ENCODE measurements at regions not wholly inside any gene's neighbourhood (a gene's known extent, or its start where the extent isn't known, plus 50 kb on each side); places are given as distances from the start of the nearest gene placed in this dataset.

DNA sequence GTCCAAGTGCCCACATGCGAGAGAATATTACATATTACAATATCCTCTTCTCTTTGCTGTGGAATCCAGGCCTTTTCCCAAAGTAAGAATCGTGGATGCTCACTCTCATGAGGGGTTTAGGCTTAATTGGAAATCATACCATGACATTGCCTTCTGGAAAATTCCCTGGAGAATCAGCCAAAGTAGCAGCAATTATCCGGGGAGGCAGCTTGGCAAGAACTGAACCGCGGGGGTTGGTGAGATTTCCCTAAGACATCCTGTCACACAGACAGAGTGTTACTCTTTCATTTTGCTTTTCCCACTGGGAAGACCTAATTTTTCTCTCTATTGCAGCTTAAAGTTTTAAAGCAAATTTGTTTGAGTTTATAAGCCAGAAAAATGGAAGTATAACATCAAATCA, 463.6 kb upstream of the DPP6 start:
- TF ChIP-seq POLR2A (IDR thresholded peaks at IDR 0.05) (no peak), POLR2AphosphoS5 (IDR thresholded peaks at IDR 0.05) (no peak)
- TF ChIP-seq, protein P1, sequence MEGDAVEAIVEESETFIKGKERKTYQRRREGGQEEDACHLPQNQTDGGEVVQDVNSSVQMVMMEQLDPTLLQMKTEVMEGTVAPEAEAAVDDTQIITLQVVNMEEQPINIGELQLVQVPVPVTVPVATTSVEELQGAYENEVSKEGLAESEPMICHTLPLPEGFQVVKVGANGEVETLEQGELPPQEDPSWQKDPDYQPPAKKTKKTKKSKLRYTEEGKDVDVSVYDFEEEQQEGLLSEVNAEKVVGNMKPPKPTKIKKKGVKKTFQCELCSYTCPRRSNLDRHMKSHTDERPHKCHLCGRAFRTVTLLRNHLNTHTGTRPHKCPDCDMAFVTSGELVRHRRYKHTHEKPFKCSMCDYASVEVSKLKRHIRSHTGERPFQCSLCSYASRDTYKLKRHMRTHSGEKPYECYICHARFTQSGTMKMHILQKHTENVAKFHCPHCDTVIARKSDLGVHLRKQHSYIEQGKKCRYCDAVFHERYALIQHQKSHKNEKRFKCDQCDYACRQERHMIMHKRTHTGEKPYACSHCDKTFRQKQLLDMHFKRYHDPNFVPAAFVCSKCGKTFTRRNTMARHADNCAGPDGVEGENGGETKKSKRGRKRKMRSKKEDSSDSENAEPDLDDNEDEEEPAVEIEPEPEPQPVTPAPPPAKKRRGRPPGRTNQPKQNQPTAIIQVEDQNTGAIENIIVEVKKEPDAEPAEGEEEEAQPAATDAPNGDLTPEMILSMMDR (IDR thresholded peaks at IDR 0.05): no peak

Measured in prostate gland (tissue), 2 donors.